Immature natural killer cell (primary cell): ENCODE measurements at regions not wholly inside any gene's neighbourhood (a gene's known extent, or its start where the extent isn't known, plus 50 kb on each side); places are given as distances from the start of the nearest gene placed in this dataset.
A peak's percentile ranks its signal among the peaks of the same experiment; 100 is the strongest.

Experiments used
- DNase-seq, 3 donors: peaks; one replicate each; pipeline ENCODE4 v3.0.0; 2022; ENCODE audit warnings: mixed read lengths in 1 of 3
- H3K27ac Mint-ChIP-seq, 6 donors: one replicate each; pipeline ENCODE4 v1.8.0; 2020; ENCODE audit warnings: mixed read lengths in 6 of 6, mild to moderate bottlenecking in 5 of 6, inconsistent platforms in 4 of 6, moderate library complexity in 3 of 6
- H3K27me3 Mint-ChIP-seq, 3 donors: one replicate each; pipeline ENCODE4 v1.8.0; 2020 to 2021; ENCODE audit warnings: low read depth in 3 of 3, mild to moderate bottlenecking in 3 of 3, mixed read lengths in 3 of 3, moderate library complexity in 3 of 3, inconsistent platforms in 1 of 3
- H3K36me3 Mint-ChIP-seq, 3 donors: one replicate each; pipeline ENCODE4 v1.8.0; 2020; ENCODE audit warnings: mixed read lengths in 3 of 3, inconsistent platforms in 2 of 3, mild to moderate bottlenecking in 2 of 3
- H3K4me1 Mint-ChIP-seq, 2 donors: one replicate each; pipeline ENCODE4 v1.8.0; 2020; ENCODE audit warnings: inconsistent platforms in 2 of 2, mild to moderate bottlenecking in 2 of 2, mixed read lengths in 2 of 2, moderate library complexity in 1 of 2
- H3K4me3 Mint-ChIP-seq, 5 donors: one replicate each; pipeline ENCODE4 v1.8.0; 2020; ENCODE audit warnings: mild to moderate bottlenecking in 5 of 5, mixed read lengths in 5 of 5, inconsistent platforms in 3 of 5, moderate library complexity in 3 of 5
- H3K9me3 Mint-ChIP-seq, 6 donors: one replicate each; pipeline ENCODE4 v1.8.0; 2020; ENCODE audit warnings: mild to moderate bottlenecking in 6 of 6, mixed read lengths in 6 of 6, inconsistent platforms in 4 of 6, moderate library complexity in 3 of 6

DNA sequence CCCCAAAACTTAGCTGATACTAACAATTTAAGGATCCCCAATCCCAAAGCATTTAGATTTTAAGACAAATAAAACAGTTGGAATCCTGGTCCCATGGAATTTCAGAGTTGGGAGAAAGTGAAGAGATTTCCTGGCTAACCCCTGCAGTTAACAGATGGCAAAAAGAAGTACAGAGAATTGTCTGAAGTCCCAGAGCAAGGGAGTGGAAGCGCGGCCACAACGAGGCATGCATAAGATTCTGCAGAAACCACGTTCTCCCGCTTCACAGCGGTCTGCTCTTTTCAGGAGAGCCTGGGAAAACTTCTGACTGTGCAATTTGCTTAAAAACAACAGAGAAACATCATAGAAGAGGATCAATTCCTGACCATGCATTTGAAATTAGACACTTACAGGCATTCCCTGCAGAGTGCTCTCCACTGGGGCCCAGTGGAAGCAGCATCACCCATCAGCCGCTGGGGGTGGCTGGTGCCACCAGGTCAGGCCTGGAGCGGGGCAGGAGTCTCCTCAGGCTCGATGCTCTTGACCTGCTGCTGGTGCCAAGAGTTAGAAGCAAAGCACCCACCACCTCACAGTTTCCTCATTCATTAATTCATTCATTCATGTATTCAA is 226.7 kb upstream of the POU3F1 start:
- Mint-ChIP-seq H3K36me3 (no peaks in the 10 kb centered on the region), H3K4me1 (no peaks in the 10 kb centered on the region), H3K27ac (no peak overlapping the region), H3K27me3 (peaks cover 2 to 16% (median 3%) of the 10 kb centered on the region in 3 donors), H3K9me3 (peaks cover 0 to 3% (median 0%) of the 10 kb centered on the region in 6 donors), H3K4me3 (no peak overlapping the region)
- DNase-seq, result no peak

DNA sequence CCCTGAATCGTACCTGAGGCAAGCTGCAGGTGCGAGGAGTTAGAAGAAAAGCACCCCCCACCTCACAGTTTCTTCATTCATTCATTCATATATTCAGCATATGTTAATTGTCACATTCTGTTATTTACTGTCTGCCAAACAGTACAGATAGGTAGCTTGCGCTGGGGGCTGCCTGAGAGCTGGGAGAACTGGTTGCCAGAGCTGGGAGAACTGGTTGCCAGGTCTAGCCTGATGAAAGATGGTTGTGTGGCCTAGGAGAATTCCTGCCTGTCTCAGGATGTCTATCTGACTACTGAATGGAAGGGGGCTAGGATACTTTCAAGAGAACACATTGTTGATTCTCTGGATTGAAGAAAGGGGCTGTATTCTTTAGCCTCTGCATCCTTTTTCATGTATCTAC is 225.9 kb upstream of the POU3F1 start:
- peaks cover 2 to 16% (median 3%) of the 10 kb centered on the region in 3 donors for H3K27me3 Mint-ChIP-seq
- no peak overlapping the region for H3K4me3 Mint-ChIP-seq
- no peaks in the 10 kb centered on the region for H3K9me3 Mint-ChIP-seq
- H3K27ac Mint-ChIP-seq, result peak overlapping the region in 1 of 6 donors; percentile 40
- no peaks in the 10 kb centered on the region for H3K4me1 Mint-ChIP-seq
- no peaks in the 10 kb centered on the region for H3K36me3 Mint-ChIP-seq
- no peak for DNase-seq

DNA sequence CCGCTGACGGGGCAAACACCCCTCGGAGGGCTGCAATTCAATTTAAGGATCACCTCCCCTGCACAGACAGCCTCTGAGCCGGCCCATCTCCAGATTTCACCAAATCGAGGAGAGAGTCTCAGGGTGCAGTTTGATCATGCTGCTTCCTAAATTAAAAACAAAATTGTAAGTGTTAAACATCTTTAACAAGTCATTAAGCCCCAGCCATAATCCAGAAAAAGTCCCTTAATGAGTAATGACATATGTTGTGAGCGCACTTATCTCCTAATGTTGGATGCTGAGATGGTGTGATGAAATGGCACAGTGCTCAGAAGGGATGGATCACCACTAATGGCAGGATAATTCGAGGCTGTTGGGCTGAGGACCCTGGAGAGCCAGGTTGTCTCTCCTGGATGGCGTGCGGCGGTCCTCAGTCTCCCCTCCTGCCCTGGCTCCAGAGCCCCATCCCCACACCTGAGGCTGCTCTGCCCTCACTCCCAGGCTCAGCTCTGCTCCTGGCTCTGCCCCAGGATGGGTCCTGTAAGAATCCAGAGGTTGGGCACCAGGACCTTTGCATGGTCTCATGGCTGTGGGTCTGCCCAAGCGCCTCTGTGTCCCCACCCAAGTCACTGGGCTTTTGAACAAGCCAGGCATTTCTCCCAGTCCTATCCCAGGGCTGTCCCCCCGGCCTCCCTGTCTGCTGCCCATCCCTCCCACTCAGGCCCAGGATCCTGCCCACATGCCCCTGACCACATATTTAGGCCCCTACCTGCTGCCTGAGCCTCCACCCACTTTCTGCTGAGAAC is 224.4 kb upstream of the POU3F1 start:
- H3K36me3 Mint-ChIP-seq, result no peaks in the 10 kb centered on the region
- DNase-seq, result no peak
- no peaks in the 10 kb centered on the region for H3K4me1 Mint-ChIP-seq
- H3K27ac Mint-ChIP-seq, result no peak overlapping the region
- no peaks in the 10 kb centered on the region for H3K9me3 Mint-ChIP-seq
- peaks cover 2 to 15% (median 5%) of the 10 kb centered on the region in 3 donors for H3K27me3 Mint-ChIP-seq
- no peak overlapping the region for H3K4me3 Mint-ChIP-seq

DNA sequence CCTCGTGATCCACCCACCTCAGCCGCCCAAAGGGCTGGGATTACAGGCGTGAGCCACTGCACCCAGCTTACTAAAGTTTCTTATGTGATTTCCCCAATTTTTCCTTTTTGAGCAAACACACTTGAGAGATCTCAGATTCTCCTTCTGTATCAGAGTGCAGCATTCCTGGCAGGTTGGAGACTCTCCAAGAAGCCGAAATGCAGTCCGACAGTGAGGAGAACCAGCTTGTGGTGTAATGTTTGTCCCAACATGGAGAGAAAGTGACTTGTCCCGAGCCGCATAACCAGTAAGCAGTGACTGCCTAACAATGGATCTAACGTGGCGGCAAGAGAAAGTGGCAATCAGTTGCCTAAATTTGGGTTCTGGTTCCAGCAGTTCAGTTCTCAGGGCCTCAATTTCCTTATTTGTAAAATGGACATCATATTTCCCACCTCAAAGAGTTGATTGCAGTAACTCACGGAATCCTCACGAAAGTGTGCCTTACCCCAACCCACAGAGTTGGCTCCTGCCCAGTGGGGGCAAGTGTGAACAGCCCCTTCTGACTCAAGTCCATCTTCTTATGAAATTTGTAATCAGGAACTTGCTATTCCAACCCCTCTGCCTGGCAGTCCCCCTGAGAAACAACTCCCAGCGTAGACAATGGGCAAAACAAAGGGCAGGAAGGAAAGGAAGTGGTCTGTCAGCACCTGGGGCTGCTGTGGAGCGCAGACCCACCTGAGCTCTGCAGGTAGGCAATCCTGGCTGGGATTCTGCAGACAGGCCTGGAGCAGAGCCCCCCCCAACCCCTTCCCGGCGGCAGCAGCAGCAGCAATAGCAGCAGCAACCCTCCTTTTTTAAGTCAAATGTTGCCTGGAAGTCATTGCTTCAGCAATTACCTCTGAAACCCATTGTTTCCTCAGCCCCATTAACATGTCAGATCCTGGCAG is 223.6 kb upstream of the POU3F1 start:
- Mint-ChIP-seq H3K4me1 (no peaks in the 10 kb centered on the region), H3K27me3 (peaks cover 2 to 14% (median 5%) of the 10 kb centered on the region in 3 donors), H3K9me3 (no peaks in the 10 kb centered on the region), H3K4me3 (no peak overlapping the region), H3K27ac (no peak overlapping the region), H3K36me3 (no peaks in the 10 kb centered on the region)
- no peak for DNase-seq

GRCh38 chr1:38268226-38268625 is 221.6 kb upstream of the POU3F1 start:
- Mint-ChIP-seq H3K27ac (no peak overlapping the region), H3K27me3 (peaks cover 0 to 12% (median 5%) of the 10 kb centered on the region in 3 donors), H3K9me3 (no peaks in the 10 kb centered on the region), H3K4me1 (no peaks in the 10 kb centered on the region), H3K4me3 (no peak overlapping the region), H3K36me3 (no peaks in the 10 kb centered on the region)
- DNase-seq, result no peak

DNA sequence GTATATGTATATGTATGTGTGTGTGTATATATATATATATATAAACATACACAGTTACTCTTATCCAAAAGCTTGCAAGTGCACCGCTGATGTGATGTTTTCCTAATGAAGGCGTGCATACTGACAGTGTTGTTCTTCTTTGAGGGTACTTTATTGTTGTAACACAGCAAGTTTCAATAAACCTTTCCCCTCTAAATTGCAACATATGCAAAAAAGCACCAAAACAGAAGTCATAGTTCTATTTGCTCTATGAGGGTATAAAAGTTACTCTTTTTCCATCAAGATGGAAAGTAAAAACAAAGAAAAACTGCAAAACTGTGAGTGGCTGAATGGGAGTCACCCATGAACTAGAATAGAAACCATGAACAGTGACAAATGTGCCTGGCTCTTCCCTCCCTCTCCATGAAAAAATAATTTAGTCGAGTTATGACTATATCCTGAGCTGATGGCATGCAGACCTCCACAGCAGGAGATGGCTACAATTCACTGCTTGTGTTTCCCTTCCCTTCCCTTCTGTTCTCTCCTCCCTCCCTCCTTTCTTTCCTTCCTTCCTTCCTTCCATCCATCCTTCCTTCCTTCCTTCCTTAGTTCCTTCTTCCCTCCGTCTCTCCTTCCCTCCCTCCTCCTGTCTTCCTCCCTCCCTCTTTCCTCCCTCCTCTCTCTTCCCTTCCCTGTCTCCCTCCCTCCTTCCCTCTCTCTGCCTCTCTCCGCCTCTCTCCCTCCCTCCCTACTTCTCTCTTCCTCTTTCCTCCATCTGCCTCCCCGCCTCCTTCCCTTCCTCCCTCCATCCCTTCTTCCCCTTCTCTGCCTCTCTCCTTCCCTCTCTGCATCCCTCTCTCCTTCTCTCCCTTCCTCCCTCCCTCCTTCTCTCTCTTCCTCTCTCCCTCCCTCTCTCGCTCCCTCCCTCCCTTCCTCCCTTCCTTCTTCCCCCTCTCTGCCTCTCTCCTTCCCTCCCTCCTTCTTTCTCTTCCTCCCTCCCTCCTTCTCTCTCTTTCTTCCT is 220.7 kb upstream of the POU3F1 start:
- Mint-ChIP-seq H3K27me3 (peaks cover 0 to 12% (median 5%) of the 10 kb centered on the region in 3 donors), H3K4me3 (no peak overlapping the region), H3K27ac (no peak overlapping the region), H3K4me1 (no peaks in the 10 kb centered on the region), H3K36me3 (no peaks in the 10 kb centered on the region), H3K9me3 (no peaks in the 10 kb centered on the region)
- no peak for DNase-seq

GRCh38 chr1:38266197-38266520 is 219.6 kb upstream of the POU3F1 start:
- Mint-ChIP-seq H3K27ac (no peak overlapping the region), H3K4me3 (no peak overlapping the region), H3K4me1 (no peaks in the 10 kb centered on the region), H3K27me3 (peaks cover 0 to 12% (median 3%) of the 10 kb centered on the region in 3 donors), H3K9me3 (no peaks in the 10 kb centered on the region), H3K36me3 (no peaks in the 10 kb centered on the region)
- DNase-seq, result no peak

DNA sequence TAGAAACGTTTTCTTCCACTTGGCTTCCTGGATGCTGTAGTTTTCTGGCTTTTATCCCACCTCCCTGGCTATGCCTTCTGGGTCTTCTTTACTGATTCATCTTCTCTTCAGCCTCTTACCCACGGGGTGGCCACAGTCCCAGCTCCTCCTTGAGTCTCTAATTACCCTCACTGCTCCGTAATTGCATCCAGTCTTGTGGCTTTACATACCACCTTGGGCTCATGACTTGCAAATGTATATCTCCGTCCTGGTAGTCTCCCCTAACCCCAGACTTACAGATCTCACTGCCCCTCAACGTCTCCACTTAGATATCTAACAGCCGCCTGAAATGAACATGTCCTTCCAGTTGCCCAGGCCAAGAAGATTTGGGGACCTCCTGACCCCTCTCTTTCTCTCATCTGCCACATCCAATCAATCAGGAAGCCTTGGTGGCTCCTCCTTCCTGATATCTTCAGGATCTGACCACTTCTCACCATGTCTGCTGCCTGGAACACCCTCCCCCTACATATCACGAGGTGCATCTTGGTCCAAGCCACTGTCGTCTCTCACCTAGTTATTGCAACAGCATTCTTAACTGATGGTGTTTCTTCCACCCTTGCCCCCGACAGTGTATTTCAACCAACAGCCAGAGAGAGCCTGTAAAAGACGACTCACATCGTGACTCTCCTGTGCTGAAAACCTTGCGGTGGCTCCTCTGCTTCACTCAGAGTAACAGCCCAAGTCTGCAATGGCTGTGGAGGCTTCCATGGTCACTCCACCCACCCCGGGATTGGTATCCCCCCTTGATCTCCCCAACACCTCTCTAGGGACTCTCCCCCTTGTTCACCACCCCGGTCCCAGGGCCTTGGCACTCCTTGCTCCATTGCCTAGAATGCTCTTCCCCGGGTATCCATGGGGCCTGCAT is 219.0 kb upstream of the POU3F1 start:
- H3K27ac Mint-ChIP-seq, result no peak overlapping the region
- DNase-seq, result no peak
- H3K27me3 Mint-ChIP-seq, result peaks cover under 1 to 9% (median 5%) of the 10 kb centered on the region in 3 donors
- no peaks in the 10 kb centered on the region for H3K4me1 Mint-ChIP-seq
- no peaks in the 10 kb centered on the region for H3K36me3 Mint-ChIP-seq
- no peaks in the 10 kb centered on the region for H3K9me3 Mint-ChIP-seq
- no peak overlapping the region for H3K4me3 Mint-ChIP-seq

DNA sequence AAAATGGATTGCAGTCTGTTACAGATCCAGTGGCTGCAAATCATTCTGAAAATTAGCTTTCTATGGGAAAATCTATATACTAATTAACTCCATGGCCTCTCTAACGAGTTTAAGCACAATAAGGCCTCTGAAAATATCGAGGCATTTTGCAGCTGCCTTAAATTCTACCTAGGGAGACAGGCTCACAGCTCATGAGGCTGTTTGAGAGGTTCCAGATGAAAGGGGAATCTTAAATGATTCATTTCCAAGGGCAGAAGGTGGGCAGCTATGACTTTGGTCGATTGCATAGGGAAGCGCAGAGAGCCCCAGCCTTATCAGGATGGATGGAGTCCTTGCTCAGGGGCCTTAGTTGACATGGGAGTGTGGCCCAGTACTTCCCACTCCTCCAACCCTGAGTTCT is 216.8 kb upstream of the POU3F1 start:
- Mint-ChIP-seq H3K27me3 (peaks cover 2 to 4% (median 3%) of the 10 kb centered on the region in 3 donors), H3K9me3 (no peaks in the 10 kb centered on the region)

DNA sequence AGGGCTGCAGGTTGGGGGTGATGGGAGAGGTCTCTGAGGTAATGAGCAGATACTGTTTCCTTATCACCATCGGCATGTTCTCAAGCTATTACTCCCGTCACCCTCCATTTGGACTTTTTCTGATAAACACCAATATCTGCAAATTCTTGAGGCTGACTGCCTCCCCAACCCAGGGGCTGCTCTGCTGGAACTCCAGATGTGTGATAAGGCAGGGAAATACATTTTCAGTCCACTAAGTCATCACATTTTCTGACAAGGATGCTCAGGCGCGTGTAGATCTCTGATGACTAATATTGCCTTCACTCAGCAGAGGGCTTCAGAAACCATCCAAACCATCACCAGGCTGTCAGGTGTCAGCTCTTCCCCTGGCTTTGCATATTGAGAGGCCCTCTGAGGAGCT is 215.0 kb upstream of the POU3F1 start:
- no peaks in the 10 kb centered on the region for H3K36me3 Mint-ChIP-seq
- H3K27me3 Mint-ChIP-seq, result peaks cover 2 to 4% (median 3%) of the 10 kb centered on the region in 3 donors
- no peak for DNase-seq
- H3K4me1 Mint-ChIP-seq, result no peaks in the 10 kb centered on the region
- no peaks in the 10 kb centered on the region for H3K9me3 Mint-ChIP-seq
- H3K4me3 Mint-ChIP-seq, result no peak overlapping the region
- H3K27ac Mint-ChIP-seq, result no peak overlapping the region

More for the DNA sequence above, 216.8 kb upstream of the POU3F1 start:
- no peaks in the 10 kb centered on the region for H3K36me3 Mint-ChIP-seq
- no peaks in the 10 kb centered on the region for H3K4me1 Mint-ChIP-seq
- no peak for DNase-seq
- no peak overlapping the region for H3K4me3 Mint-ChIP-seq
- no peak overlapping the region for H3K27ac Mint-ChIP-seq

DNA sequence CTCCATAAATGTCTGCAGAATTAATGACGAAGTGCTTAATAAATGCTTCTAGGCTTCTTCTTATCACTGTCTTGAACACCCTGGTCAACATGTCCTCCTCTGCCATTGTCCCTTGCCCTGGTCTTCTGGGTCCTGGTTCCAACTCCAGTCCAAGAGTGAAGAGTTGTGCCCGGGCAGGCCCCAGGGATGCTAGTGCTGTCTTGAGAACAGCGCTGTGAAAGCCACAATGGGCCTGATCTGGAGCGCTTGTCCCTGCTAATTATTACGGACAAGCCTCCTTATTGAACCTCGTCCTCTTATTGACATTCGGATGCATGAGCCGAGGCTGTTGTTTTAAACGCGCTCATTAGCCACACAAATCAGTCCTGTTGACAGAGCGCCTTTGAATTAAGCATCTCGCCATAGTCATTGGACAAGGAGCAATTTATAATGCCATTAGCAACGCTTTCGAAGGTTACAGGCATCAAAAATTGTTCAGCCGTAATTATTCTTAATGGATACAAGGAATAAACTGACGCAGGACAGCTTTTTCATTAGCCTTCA is 211.6 kb upstream of the POU3F1 start:
- Mint-ChIP-seq H3K36me3 (no peaks in the 10 kb centered on the region), H3K27me3 (peaks cover 0 to 5% (median 2%) of the 10 kb centered on the region in 3 donors), H3K9me3 (peaks cover 0 to 3% (median 0%) of the 10 kb centered on the region in 6 donors), H3K4me1 (no peaks in the 10 kb centered on the region), H3K4me3 (no peak overlapping the region), H3K27ac (no peak overlapping the region)
- no peak for DNase-seq

GRCh38 chr1:38257374-38257773 is 210.8 kb upstream of the POU3F1 start:
- no peak for DNase-seq
- Mint-ChIP-seq H3K4me3 (no peak overlapping the region), H3K4me1 (no peaks in the 10 kb centered on the region), H3K27ac (no peak overlapping the region), H3K27me3 (peaks cover 0 to 5% (median 2%) of the 10 kb centered on the region in 3 donors), H3K36me3 (no peaks in the 10 kb centered on the region), H3K9me3 (peaks cover 0 to 3% (median 0%) of the 10 kb centered on the region in 6 donors)
